Spleen (tissue), 7 donors: ENCODE measurements at regions not wholly inside any gene's neighbourhood (a gene's known extent, or its start where the extent isn't known, plus 50 kb on each side); places are given as distances from the start of the nearest gene placed in this dataset.
"Not testable (repeated sequence)": the region's sequence is repeated elsewhere in the genome, so short reads cannot be mapped to it uniquely, and the experiment has no call there.

Experiments
- CTCF ChIP-seq, 11 experiments: fragments of 200-600 bp in 7 of 11; fragments of 450-650 bp in 4 of 11; sonication (generic) in 4 of 11; IDR thresholded peaks in 8 of 11; conservative IDR thresholded peaks in 3 of 11; 1 replicate in 7 of 11; 2 replicates in 4 of 11; pipeline versions ENCODE4 v1.4.0 to v1.8.0; 2016 to 2021; ENCODE audit warnings: antibody characterized with exemption in 11 of 11, inconsistent platforms in 4 of 11, mild to moderate bottlenecking in 1 of 11
- POLR2A ChIP-seq, 3 donors: fragments of 450-650 bp; IDR thresholded peaks; one replicate each; pipeline ENCODE4 v1.5.1; 2017; ENCODE audit warnings: antibody characterized with exemption in 3 of 3, mild to moderate bottlenecking in 1 of 3
- donor health status: DM: no; HTN: no; CAD: no; lungs with moderate emphysema.
- donor health status: DM: no; HTN: no; CAD: no.
- donor health status: DM: no; HTN: no; CAD: no.

DNA sequence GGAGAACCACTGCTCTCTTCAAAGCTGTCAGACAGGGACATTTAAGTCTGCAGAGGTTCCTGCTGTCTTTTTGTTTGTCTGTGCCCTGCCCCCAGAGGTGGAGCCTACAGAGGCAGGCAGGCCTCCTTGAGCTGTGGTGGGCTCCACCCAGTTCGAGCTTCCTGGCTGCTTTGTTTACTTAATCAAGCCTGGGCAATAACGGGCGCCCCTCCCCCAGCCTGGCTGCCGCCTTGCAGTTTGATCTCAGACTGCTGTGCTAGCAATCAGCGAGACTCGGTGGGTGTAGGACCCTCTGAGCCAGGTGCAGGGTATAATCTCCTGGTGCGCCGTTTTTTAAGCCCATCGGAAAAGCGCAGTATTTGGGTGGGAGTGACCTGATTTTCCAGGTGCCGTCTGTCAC lies 64.5 kb upstream of the PTH start:
- not testable (repeated sequence) for TF ChIP-seq POLR2A (IDR thresholded peaks at IDR 0.05); CTCF (IDR thresholded peaks at IDR 0.05 in 8 of 11, conservative IDR thresholded peaks at IDR 0.05 in 3 of 11)
